ENCODE measurements at regions not wholly inside any gene's neighbourhood (a gene's known extent, or its start where the extent isn't known, plus 50 kb on each side); places are given as distances from the start of the nearest gene placed in this dataset.

DNA sequence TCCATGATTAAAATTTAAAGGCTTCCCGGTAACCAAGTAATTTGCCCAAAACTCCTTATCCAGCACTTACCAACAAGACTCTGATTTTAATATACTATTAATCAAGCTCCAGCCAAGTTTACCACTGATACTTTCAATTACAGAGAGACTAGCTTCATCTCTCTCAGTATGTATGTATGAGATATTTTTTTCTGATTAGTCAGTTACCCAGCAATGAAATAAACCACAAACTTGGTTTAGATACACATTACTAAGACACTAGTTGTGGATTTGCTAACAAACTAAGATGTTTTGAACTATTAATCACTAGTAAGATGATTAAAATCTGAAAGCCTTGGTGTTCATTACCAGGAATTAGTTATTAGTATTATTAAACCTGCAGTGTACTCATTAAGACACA lies 1272.2 kb upstream of the ACVR2A start:
- no peaks in the 10 kb centered on the region for H3K4me1 ChIP-seq (ENCODE audit: control insufficient read depth, insufficient read depth, low read length)
- ChIA-PET CTCF (no interaction called here), POLR2A (no interaction called here)
- no peaks in the 10 kb centered on the region for H3K36me3 ChIP-seq (ENCODE audit: control insufficient read depth in 2 of 2, insufficient read depth in 1 of 2, low read length in 2 of 2)
- H3K27ac ChIP-seq (ENCODE audit: extremely low read depth, low read depth, low read length) = no peak overlapping the region
- no peak overlapping the region for H3K4me3 ChIP-seq (ENCODE audit: low read depth, low read length)
- no peak for TF ChIP-seq ZNF677 (tag by site-specific recombination; IDR thresholded peaks at IDR 0.05)
- TF ChIP-seq ZNF555 (tag by site-specific recombination; conservative IDR thresholded peaks at IDR 0.05) = no peak
- no peak for TF ChIP-seq MEIS1 (CRISPR knock-in tag; IDR thresholded peaks at IDR 0.05; ENCODE audit: borderline replicate concordance)
- TF ChIP-seq ZFP69B (tag by site-specific recombination; IDR thresholded peaks at IDR 0.05) = no peak
- H3K9me3 ChIP-seq (ENCODE audit: control insufficient read depth, insufficient read depth, low read depth, low read length) = no peaks in the 10 kb centered on the region

DNA sequence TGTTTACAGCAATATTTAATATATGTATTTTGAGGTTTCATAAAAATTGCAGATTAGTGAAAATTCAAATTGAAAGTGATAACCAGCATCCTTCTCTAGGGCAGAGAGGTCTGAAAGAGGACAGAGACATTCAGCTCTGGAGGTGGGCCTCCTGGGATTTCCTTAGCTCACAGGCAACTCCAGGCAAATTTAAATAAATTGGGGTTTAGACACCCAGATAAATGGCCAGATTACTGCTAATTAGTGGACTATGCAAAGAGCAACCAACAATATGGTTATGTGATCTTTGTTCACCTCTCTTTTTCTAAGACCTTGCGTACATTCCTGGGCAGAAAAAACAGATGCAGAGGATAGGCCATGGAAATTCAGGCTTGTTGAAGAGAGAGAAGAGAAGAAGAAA lies 1282.8 kb upstream of the ACVR2A start:
- Histone ChIP-seq H3K27ac (ENCODE audit: extremely low read depth, low read depth, low read length) (no peak overlapping the region), H3K9me3 (ENCODE audit: control insufficient read depth, insufficient read depth, low read depth, low read length) (no peaks in the 10 kb centered on the region), H3K36me3 (ENCODE audit: control insufficient read depth in 2 of 2, insufficient read depth in 1 of 2, low read length in 2 of 2) (no peaks in the 10 kb centered on the region), H3K4me1 (ENCODE audit: control insufficient read depth, insufficient read depth, low read length) (no peaks in the 10 kb centered on the region), H3K4me3 (ENCODE audit: low read depth, low read length) (no peak overlapping the region)
- ChIA-PET POLR2A (no interaction called here), CTCF (no interaction called here)
- TF ChIP-seq ZNF239 (tag by site-specific recombination; IDR thresholded peaks at IDR 0.05) (no peak), WT1 (tag by site-specific recombination; IDR thresholded peaks at IDR 0.05) (no peak), ZNF555 (tag by site-specific recombination; conservative IDR thresholded peaks at IDR 0.05) (no peak), ZNF701 (tag by site-specific recombination; IDR thresholded peaks at IDR 0.05) (no peak), ZNF404 (tag by site-specific recombination; IDR thresholded peaks at IDR 0.05) (no peak), ZNF777 (tag by site-specific recombination; IDR thresholded peaks at IDR 0.05; ENCODE audit: borderline replicate concordance) (no peak), ZNF19 (tag by site-specific recombination; IDR thresholded peaks at IDR 0.05; ENCODE audit: low read depth) (no peak), ZNF16 (tag by site-specific recombination; IDR thresholded peaks at IDR 0.05; ENCODE audit: low read depth) (no peak), ZNF76 (tag by site-specific recombination; IDR thresholded peaks at IDR 0.05; ENCODE audit: borderline replicate concordance, low read depth) (no peak), ZNF514 (tag by site-specific recombination; IDR thresholded peaks at IDR 0.05) (no peak)
- TF ChIP-seq, protein P1, sequence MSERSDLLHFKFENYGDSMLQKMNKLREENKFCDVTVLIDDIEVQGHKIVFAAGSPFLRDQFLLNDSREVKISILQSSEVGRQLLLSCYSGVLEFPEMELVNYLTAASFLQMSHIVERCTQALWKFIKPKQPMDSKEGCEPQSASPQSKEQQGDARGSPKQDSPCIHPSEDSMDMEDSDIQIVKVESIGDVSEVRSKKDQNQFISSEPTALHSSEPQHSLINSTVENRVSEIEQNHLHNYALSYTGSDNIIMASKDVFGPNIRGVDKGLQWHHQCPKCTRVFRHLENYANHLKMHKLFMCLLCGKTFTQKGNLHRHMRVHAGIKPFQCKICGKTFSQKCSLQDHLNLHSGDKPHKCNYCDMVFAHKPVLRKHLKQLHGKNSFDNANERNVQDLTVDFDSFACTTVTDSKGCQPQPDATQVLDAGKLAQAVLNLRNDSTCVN (tag by site-specific recombination; optimal IDR thresholded peaks at IDR 0.05) = no peak

- ChIA-PET POLR2A (no interaction called here), CTCF (no interaction called here)
- Histone ChIP-seq H3K9me3 (ENCODE audit: control insufficient read depth, insufficient read depth, low read depth, low read length) (no peaks in the 10 kb centered on the region), H3K27ac (ENCODE audit: extremely low read depth, low read depth, low read length) (no peak overlapping the region), H3K4me3 (ENCODE audit: low read depth, low read length) (no peak overlapping the region), H3K36me3 (ENCODE audit: control insufficient read depth in 2 of 2, insufficient read depth in 1 of 2, low read length in 2 of 2) (no peaks in the 10 kb centered on the region), H3K4me1 (ENCODE audit: control insufficient read depth, insufficient read depth, low read length) (no peaks in the 10 kb centered on the region)
- TF ChIP-seq MEIS1 (CRISPR knock-in tag; IDR thresholded peaks at IDR 0.05; ENCODE audit: borderline replicate concordance) = no peak
- no peak for TF ChIP-seq ZNF19 (tag by site-specific recombination; IDR thresholded peaks at IDR 0.05; ENCODE audit: low read depth)
- TF ChIP-seq ZBTB17 (tag by site-specific recombination; IDR thresholded peaks at IDR 0.05) = no peak
- TF ChIP-seq ZNF776 (tag by site-specific recombination; IDR thresholded peaks at IDR 0.05; ENCODE audit: borderline replicate concordance) = no peak
- TF ChIP-seq, protein P2, sequence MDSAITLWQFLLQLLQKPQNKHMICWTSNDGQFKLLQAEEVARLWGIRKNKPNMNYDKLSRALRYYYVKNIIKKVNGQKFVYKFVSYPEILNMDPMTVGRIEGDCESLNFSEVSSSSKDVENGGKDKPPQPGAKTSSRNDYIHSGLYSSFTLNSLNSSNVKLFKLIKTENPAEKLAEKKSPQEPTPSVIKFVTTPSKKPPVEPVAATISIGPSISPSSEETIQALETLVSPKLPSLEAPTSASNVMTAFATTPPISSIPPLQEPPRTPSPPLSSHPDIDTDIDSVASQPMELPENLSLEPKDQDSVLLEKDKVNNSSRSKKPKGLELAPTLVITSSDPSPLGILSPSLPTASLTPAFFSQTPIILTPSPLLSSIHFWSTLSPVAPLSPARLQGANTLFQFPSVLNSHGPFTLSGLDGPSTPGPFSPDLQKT (IDR thresholded peaks at IDR 0.05; ENCODE audit: borderline replicate concordance, low read depth, low read length) = no peak
- TF ChIP-seq OSR2 (tag by site-specific recombination; IDR thresholded peaks at IDR 0.05) = no peak
- no peak for TF ChIP-seq ZNF394 (tag by site-specific recombination; IDR thresholded peaks at IDR 0.05; ENCODE audit: borderline replicate concordance)
- no peak for TF ChIP-seq YY2 (tag by site-specific recombination; IDR thresholded peaks at IDR 0.05)
- TF ChIP-seq SP7 (tag by site-specific recombination; IDR thresholded peaks at IDR 0.05) = no peak
- TF ChIP-seq ZNF830 (tag by site-specific recombination; IDR thresholded peaks at IDR 0.05; ENCODE audit: low read depth) = no peak
- TF ChIP-seq ZNF626 (tag by site-specific recombination; IDR thresholded peaks at IDR 0.05) = no peak
- TF ChIP-seq ZNF518A (tag by site-specific recombination; conservative IDR thresholded peaks at IDR 0.05; ENCODE audit: low read depth) = no peak
Measured at GRCh38 chr2:146547236-146547635, 1297.6 kb upstream of the ACVR2A start.

Data from HEK293 (cell line).